HEK293 (cell line): ENCODE measurements at regions not wholly inside any gene's neighbourhood (a gene's known extent, or its start where the extent isn't known, plus 50 kb on each side); places are given as distances from the start of the nearest gene placed in this dataset.

ENCODE experiments used
- CTCF ChIA-PET: fragments of 350-600 bp; formaldehyde crosslinking; extraction: SDS; loops from one replicate; lab custom pipeline; 2021; ENCODE audit warnings: antibody characterized with exemption; lab: Yijun Ruan, JAX
- POLR2A ChIA-PET: fragments of 300-600 bp; formaldehyde crosslinking; extraction: SDS; loops from one replicate; lab custom pipeline; 2020; ENCODE audit warnings: antibody characterized with exemption, inconsistent platforms; lab: Yijun Ruan, JAX
- H3K27ac ChIP-seq: fragments of 200-500 bp; sonication (Bioruptor generic); 2 replicates; pipeline ENCODE4 v1.5.1; 2014; ENCODE audit warnings: low read depth, low read length, control low read depth, inconsistent platforms; ENCODE audit errors: extremely low read depth
- H3K36me3 ChIP-seq, 2 experiments: fragments of 200-500 bp in 1 of 2; sonication (Bioruptor generic) in 1 of 2; 1 replicate in 1 of 2; 2 replicates in 1 of 2; pipeline ENCODE4 v1.5.1; 2014 to 2017; ENCODE audit warnings: inconsistent platforms in 2 of 2, low read length in 2 of 2; ENCODE audit not compliant: control insufficient read depth in 2 of 2, insufficient read depth in 1 of 2
- H3K4me1 ChIP-seq: fragments of 200-500 bp; sonication (Bioruptor generic); 2 replicates; pipeline ENCODE4 v1.5.1; 2014; ENCODE audit warnings: mild to moderate bottlenecking, low read length, inconsistent platforms; ENCODE audit not compliant: control insufficient read depth, insufficient read depth
- H3K4me3 ChIP-seq: 2 replicates; pipeline ENCODE4 v1.5.1; 2011; ENCODE audit warnings: low read depth, mild to moderate bottlenecking, control low read depth, low read length, moderate library complexity
- H3K9me3 ChIP-seq: fragments of 200-500 bp; sonication (Bioruptor generic); 2 replicates; pipeline ENCODE4 v1.5.1; 2014; ENCODE audit warnings: low read depth, low read length, inconsistent platforms; ENCODE audit not compliant: control insufficient read depth, insufficient read depth
- FEZF1 ChIP-seq: fragments of 450-650 bp; formaldehyde crosslinking; IDR thresholded peaks from 2 replicates; pipeline ENCODE4 v1.5.1; 2016; ENCODE audit warnings: missing biosample characterization, missing genetic modification characterization
- IKZF3 ChIP-seq: fragments of 450-650 bp; IDR thresholded peaks from 2 replicates; pipeline ENCODE4 v1.5.0; 2018; ENCODE audit warnings: missing biosample characterization, mild to moderate bottlenecking, missing genetic modification characterization, moderate library complexity
- ZBTB17 ChIP-seq: fragments of 450-650 bp; formaldehyde crosslinking; IDR thresholded peaks from 2 replicates; pipeline ENCODE4 v1.5.1; 2016; ENCODE audit warnings: missing biosample characterization, missing genetic modification characterization
- ZBTB20 ChIP-seq: fragments of 450-650 bp; formaldehyde crosslinking; IDR thresholded peaks from 2 replicates; pipeline ENCODE4 v1.5.1; 2016; ENCODE audit warnings: missing biosample characterization, missing genetic modification characterization
- ZNF121 ChIP-seq: fragments of 450-650 bp; formaldehyde crosslinking; IDR thresholded peaks from 2 replicates; pipeline ENCODE4 v1.5.1; 2016; ENCODE audit warnings: missing biosample characterization, missing genetic modification characterization
- ZNF132 ChIP-seq: fragments of 450-650 bp; formaldehyde crosslinking; IDR thresholded peaks from 2 replicates; pipeline ENCODE4 v1.5.1; 2017; ENCODE audit warnings: missing biosample characterization, missing genetic modification characterization, borderline replicate concordance
- ZNF169 ChIP-seq: fragments of 450-650 bp; formaldehyde crosslinking; IDR thresholded peaks from 2 replicates; pipeline ENCODE4 v1.5.1; 2016; ENCODE audit warnings: missing biosample characterization, missing genetic modification characterization
- ZNF18 ChIP-seq: fragments of 450-650 bp; formaldehyde crosslinking; IDR thresholded peaks from 2 replicates; pipeline ENCODE4 v1.5.1; 2016; ENCODE audit warnings: missing biosample characterization, missing genetic modification characterization
- ZNF223 ChIP-seq: fragments of 450-650 bp; formaldehyde crosslinking; IDR thresholded peaks from 2 replicates; pipeline ENCODE4 v1.5.1; 2016; ENCODE audit warnings: missing biosample characterization, missing genetic modification characterization
- ZNF302 ChIP-seq: fragments of 450-650 bp; formaldehyde crosslinking; IDR thresholded peaks from 2 replicates; pipeline ENCODE4 v1.5.1; 2016; ENCODE audit warnings: missing biosample characterization, missing genetic modification characterization, low read depth
- ZNF311 ChIP-seq: fragments of 450-650 bp; formaldehyde crosslinking; IDR thresholded peaks from 2 replicates; pipeline ENCODE4 v1.5.1; 2017; ENCODE audit warnings: missing biosample characterization, missing genetic modification characterization, borderline replicate concordance
- ZNF335 ChIP-seq: fragments of 450-650 bp; formaldehyde crosslinking; conservative IDR thresholded peaks from 2 replicates; pipeline ENCODE4 v1.5.1; 2016; ENCODE audit warnings: missing biosample characterization, missing genetic modification characterization
- ZNF354C ChIP-seq: fragments of 450-650 bp; formaldehyde crosslinking; IDR thresholded peaks from 2 replicates; pipeline ENCODE4 v1.5.1; 2016; ENCODE audit warnings: missing biosample characterization, missing genetic modification characterization, low read depth, borderline replicate concordance
- ZNF518A ChIP-seq: fragments of 450-650 bp; formaldehyde crosslinking; conservative IDR thresholded peaks from 2 replicates; pipeline ENCODE4 v1.5.1; 2016; ENCODE audit warnings: low read depth, missing biosample characterization, missing genetic modification characterization
- ZNF529 ChIP-seq: fragments of 450-650 bp; formaldehyde crosslinking; IDR thresholded peaks from 2 replicates; pipeline ENCODE4 v1.5.1; 2017; ENCODE audit warnings: missing genetic modification characterization, missing biosample characterization; ENCODE audit not compliant: insufficient replicate concordance
- ZNF585B ChIP-seq: fragments of 450-650 bp; formaldehyde crosslinking; IDR thresholded peaks from 2 replicates; pipeline ENCODE4 v1.5.1; 2016; ENCODE audit warnings: missing biosample characterization, missing genetic modification characterization
- ZNF600 ChIP-seq: fragments of 450-650 bp; formaldehyde crosslinking; IDR thresholded peaks from 2 replicates; pipeline ENCODE4 v1.5.1; 2016; ENCODE audit warnings: missing biosample characterization, missing genetic modification characterization
- ZNF629 ChIP-seq: fragments of 450-650 bp; formaldehyde crosslinking; IDR thresholded peaks from 2 replicates; pipeline ENCODE4 v1.5.1; 2017; ENCODE audit warnings: missing biosample characterization, missing genetic modification characterization
- ZNF707 ChIP-seq: fragments of 450-650 bp; formaldehyde crosslinking; IDR thresholded peaks from 2 replicates; pipeline ENCODE4 v1.5.1; 2016; ENCODE audit warnings: missing biosample characterization, missing genetic modification characterization
- ZNF837 ChIP-seq: fragments of 450-650 bp; formaldehyde crosslinking; IDR thresholded peaks from 2 replicates; pipeline ENCODE4 v1.5.1; 2016; ENCODE audit warnings: missing biosample characterization, missing genetic modification characterization
- ZXDB ChIP-seq: fragments of 450-650 bp; formaldehyde crosslinking; IDR thresholded peaks from 2 replicates; pipeline ENCODE4 v1.5.1; 2016; ENCODE audit warnings: missing biosample characterization, missing genetic modification characterization

GRCh38 chr6:134410541-134410940 lies 92.6 kb upstream of the SGK1 start (continued):
- TF ChIP-seq ZNF518A (tag by site-specific recombination): no peak
- TF ChIP-seq ZXDB (tag by site-specific recombination): no peak
- TF ChIP-seq ZNF121 (tag by site-specific recombination): no peak
- no peak for TF ChIP-seq ZBTB17 (tag by site-specific recombination)
- TF ChIP-seq ZNF629: no peak
- TF ChIP-seq ZBTB20: no peak
- TF ChIP-seq ZNF837 (tag by site-specific recombination): no peak
- TF ChIP-seq IKZF3 (tag by site-specific recombination): no peak
- no peak for TF ChIP-seq ZNF354C (tag by site-specific recombination)
- TF ChIP-seq ZNF585B (tag by site-specific recombination): no peak

- ChIA-PET CTCF (no interaction called here), POLR2A (no interaction called here)
- no peak overlapping the region for H3K4me3 ChIP-seq
- H3K4me1 ChIP-seq: no peaks in the 10 kb centered on the region
- H3K27ac ChIP-seq: no peak overlapping the region
- TF ChIP-seq ZNF132 (tag by site-specific recombination): no peak
- TF ChIP-seq ZNF169 (tag by site-specific recombination): no peak
- TF ChIP-seq ZNF529 (tag by site-specific recombination): no peak
- no peak for TF ChIP-seq ZNF335
- TF ChIP-seq FEZF1 (tag by site-specific recombination): no peak
- no peak for TF ChIP-seq ZNF18
- TF ChIP-seq ZNF311 (tag by site-specific recombination): no peak
- no peak for TF ChIP-seq ZNF302 (tag by site-specific recombination)
- no peak for TF ChIP-seq ZNF707 (tag by site-specific recombination)
- TF ChIP-seq ZNF600: no peak
- no peak for TF ChIP-seq ZNF223
- no peaks in the 10 kb centered on the region for H3K9me3 ChIP-seq
- no peaks in the 10 kb centered on the region for H3K36me3 ChIP-seq
These were observed 89.9 kb upstream of the SGK1 start for GRCh38 chr6:134407791-134408190.
